Keratinocyte (primary cell): ENCODE measurements at regions not wholly inside any gene's neighbourhood (a gene's known extent, or its start where the extent isn't known, plus 50 kb on each side); places are given as distances from the start of the nearest gene placed in this dataset.

Source experiments
- DNase-seq: peaks from one replicate; pipeline ENCODE4 v3.0.0-alpha.2; 2011; ENCODE audit warnings: low read depth, missing footprints, low spot score
- FAIRE-seq: peaks from 2 replicates; lab custom pipeline; 2011; peaks lifted over from hg19 to GRCh38; lab: Jason Lieb, UNC
- H2AFZ ChIP-seq: 2 replicates; pipeline ENCODE4 v1.6.0; 2012; ENCODE audit warnings: low read length, control low read depth, inconsistent platforms; ENCODE audit not compliant: control insufficient read depth
- H3K27ac ChIP-seq: 2 replicates; pipeline ENCODE4 v1.5.1; 2011; ENCODE audit warnings: low read length; ENCODE audit not compliant: control insufficient read depth, insufficient read depth
- H3K27me3 ChIP-seq: 3 replicates; pipeline ENCODE4 v1.6.0; 2011; ENCODE audit warnings: low read length; ENCODE audit not compliant: control insufficient read depth, insufficient read depth; ENCODE audit errors: extremely low read depth
- H3K36me3 ChIP-seq, 2 experiments: 2 replicates in 1 of 2; 3 replicates in 1 of 2; pipeline ENCODE4 v1.5.1; 2011; ENCODE audit warnings: low read length in 2 of 2, mild to moderate bottlenecking in 1 of 2; ENCODE audit not compliant: control insufficient read depth in 2 of 2, insufficient read depth in 2 of 2; ENCODE audit errors: extremely low read depth in 1 of 2
- H3K4me1 ChIP-seq: 3 replicates; pipeline ENCODE4 v1.5.1; 2011; ENCODE audit warnings: low read length; ENCODE audit not compliant: control insufficient read depth, insufficient read depth; ENCODE audit errors: extremely low read depth
- H3K4me2 ChIP-seq: 3 replicates; pipeline ENCODE4 v1.6.0; 2011; ENCODE audit warnings: low read depth, low read length; ENCODE audit not compliant: control insufficient read depth, insufficient read depth; ENCODE audit errors: extremely low read depth
- H3K4me3 ChIP-seq, 3 experiments: fragments of 200-600 bp in 1 of 3; sonication (generic) in 1 of 3; 2 replicates in 2 of 3; 3 replicates in 1 of 3; pipeline ENCODE4 v1.5.1; 2011 to 2016; ENCODE audit warnings: low read length in 3 of 3, mild to moderate bottlenecking in 3 of 3, control low read depth in 2 of 3, inconsistent platforms in 1 of 3, low read depth in 1 of 3, mixed read lengths in 1 of 3, mixed run types in 1 of 3, moderate library complexity in 1 of 3; ENCODE audit not compliant: control insufficient read depth in 2 of 3, insufficient read depth in 2 of 3; ENCODE audit errors: extremely low read depth in 1 of 3
- H3K79me2 ChIP-seq: 2 replicates; pipeline ENCODE4 v1.6.0; 2012; ENCODE audit warnings: low read length; ENCODE audit not compliant: control insufficient read depth, insufficient read depth
- H3K9ac ChIP-seq: 3 replicates; pipeline ENCODE4 v1.6.0; 2011; ENCODE audit warnings: low read length; ENCODE audit not compliant: control insufficient read depth, insufficient read depth; ENCODE audit errors: extremely low read depth
- H3K9me1 ChIP-seq: 3 replicates; pipeline ENCODE4 v1.6.0; 2011; ENCODE audit warnings: low read length; ENCODE audit not compliant: control insufficient read depth, insufficient read depth; ENCODE audit errors: extremely low read depth
- H3K9me3 ChIP-seq: 2 replicates; pipeline ENCODE4 v1.5.1; 2012; ENCODE audit warnings: low read depth, low read length; ENCODE audit not compliant: control insufficient read depth
- H4K20me1 ChIP-seq: 3 replicates; pipeline ENCODE4 v1.6.0; 2011; ENCODE audit warnings: low read length; ENCODE audit not compliant: control insufficient read depth, insufficient read depth; ENCODE audit errors: extremely low read depth
- EZH2 ChIP-seq: IDR thresholded peaks from one replicate; pipeline ENCODE4 v1.6.1; 2012; ENCODE audit warnings: inconsistent platforms, mild to moderate bottlenecking, low read length, moderate library complexity
- dilution Hi-C: fragments of 300-500 bp; cut with MboI; formaldehyde crosslinking; loops from one replicate; pipeline ENCODE4 v1.7.0; 2020; ENCODE audit warnings: low sequenced_read_pairs; ENCODE audit not compliant: extremely low pct_ligation_motif_present
- TF ChIP-seq, protein P1 (sequence below), 3 experiments: IDR thresholded peaks in 1 of 3; conservative IDR thresholded peaks in 1 of 3; optimal IDR thresholded peaks in 1 of 3; 2 replicates in 2 of 3; 3 replicates in 1 of 3; pipeline versions ENCODE3 to v1.5.1; 2011; ENCODE audit warnings: low read length in 3 of 3, mild to moderate bottlenecking in 3 of 3, moderate library complexity in 2 of 3, control low read depth in 1 of 3, inconsistent platforms in 1 of 3; ENCODE audit not compliant: insufficient read depth in 2 of 3; ENCODE audit errors: extremely low read depth in 1 of 3

DNA sequence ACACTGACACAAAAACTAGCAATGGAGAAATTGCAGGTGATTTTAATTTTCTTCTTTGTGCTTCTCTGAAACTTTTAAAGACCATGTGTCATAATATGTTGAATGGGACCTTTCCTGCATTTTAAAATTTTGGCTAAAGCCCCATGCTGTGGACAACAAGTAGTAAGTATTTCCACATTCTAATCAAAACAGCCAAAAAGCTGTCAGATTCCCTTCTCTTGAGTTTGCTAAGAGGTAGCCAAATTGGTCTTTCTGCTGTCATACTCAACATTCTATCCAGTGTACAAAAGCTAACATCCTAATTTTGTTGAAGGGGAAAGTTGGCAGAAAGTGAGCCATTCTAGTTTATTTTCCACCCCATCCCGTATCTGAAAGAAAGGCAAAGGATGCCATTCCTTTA, 447.6 kb downstream of the TFEC start:
- Histone ChIP-seq H3K79me2 (no peaks in the 10 kb centered on the region), H3K9me1 (no peaks in the 10 kb centered on the region), H4K20me1 (no peaks in the 10 kb centered on the region), H3K27ac (no peak overlapping the region), H3K27me3 (no peaks in the 10 kb centered on the region), H3K9me3 (no peaks in the 10 kb centered on the region), H3K36me3 (no peaks in the 10 kb centered on the region), H3K4me2 (no peak overlapping the region), H3K9ac (no peak overlapping the region), H3K4me1 (peaks cover 11% of the 10 kb centered on the region), H2AFZ (no peak overlapping the region), H3K4me3 (no peak overlapping the region)
- TF ChIP-seq, protein P1, sequence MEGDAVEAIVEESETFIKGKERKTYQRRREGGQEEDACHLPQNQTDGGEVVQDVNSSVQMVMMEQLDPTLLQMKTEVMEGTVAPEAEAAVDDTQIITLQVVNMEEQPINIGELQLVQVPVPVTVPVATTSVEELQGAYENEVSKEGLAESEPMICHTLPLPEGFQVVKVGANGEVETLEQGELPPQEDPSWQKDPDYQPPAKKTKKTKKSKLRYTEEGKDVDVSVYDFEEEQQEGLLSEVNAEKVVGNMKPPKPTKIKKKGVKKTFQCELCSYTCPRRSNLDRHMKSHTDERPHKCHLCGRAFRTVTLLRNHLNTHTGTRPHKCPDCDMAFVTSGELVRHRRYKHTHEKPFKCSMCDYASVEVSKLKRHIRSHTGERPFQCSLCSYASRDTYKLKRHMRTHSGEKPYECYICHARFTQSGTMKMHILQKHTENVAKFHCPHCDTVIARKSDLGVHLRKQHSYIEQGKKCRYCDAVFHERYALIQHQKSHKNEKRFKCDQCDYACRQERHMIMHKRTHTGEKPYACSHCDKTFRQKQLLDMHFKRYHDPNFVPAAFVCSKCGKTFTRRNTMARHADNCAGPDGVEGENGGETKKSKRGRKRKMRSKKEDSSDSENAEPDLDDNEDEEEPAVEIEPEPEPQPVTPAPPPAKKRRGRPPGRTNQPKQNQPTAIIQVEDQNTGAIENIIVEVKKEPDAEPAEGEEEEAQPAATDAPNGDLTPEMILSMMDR (optimal IDR thresholded peaks at IDR 0.05 in 1 of 3, IDR thresholded peaks at IDR 0.05 in 1 of 3, conservative IDR thresholded peaks at IDR 0.05 in 1 of 3; ENCODE audit: extremely low read depth in 1 of 3, insufficient read depth in 2 of 3, low read length in 3 of 3), result no peak
- no peak for TF ChIP-seq EZH2
- no peak for FAIRE-seq
- DNase-seq, result no peak
- dilution Hi-C loops, result no loop called here

DNA sequence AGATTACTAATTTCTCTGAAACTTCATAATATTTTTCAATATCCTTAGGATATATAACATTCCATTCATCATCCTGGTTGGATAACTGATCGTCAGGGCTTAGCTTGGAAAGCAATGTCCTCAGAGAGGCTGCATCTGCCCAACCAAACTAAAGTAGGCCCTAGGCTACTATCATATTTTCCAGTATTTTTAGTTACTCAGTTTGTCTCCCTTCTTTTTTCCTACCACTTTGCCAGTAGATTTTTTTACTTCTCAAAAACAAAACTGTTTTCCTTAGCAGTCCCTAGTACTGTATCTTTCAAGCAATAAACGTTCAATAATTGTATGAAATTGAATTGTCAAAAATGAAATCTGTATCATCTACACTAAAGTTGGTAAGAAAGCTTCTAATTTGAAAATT, 452.0 kb downstream of the TFEC start:
- no peak for DNase-seq
- dilution Hi-C loops, result no loop called here

More for the DNA sequence above, 452.0 kb downstream of the TFEC start:
- Histone ChIP-seq H3K4me3 (no peak overlapping the region), H2AFZ (no peak overlapping the region), H3K79me2 (no peaks in the 10 kb centered on the region), H3K9me3 (no peaks in the 10 kb centered on the region), H3K9ac (no peak overlapping the region), H3K27ac (no peak overlapping the region), H3K9me1 (no peaks in the 10 kb centered on the region), H3K4me2 (no peak overlapping the region), H3K36me3 (no peaks in the 10 kb centered on the region), H3K4me1 (no peaks in the 10 kb centered on the region), H4K20me1 (no peaks in the 10 kb centered on the region), H3K27me3 (no peaks in the 10 kb centered on the region)
- FAIRE-seq, result no peak
- TF ChIP-seq, protein P1 (optimal IDR thresholded peaks at IDR 0.05 in 1 of 3, IDR thresholded peaks at IDR 0.05 in 1 of 3, conservative IDR thresholded peaks at IDR 0.05 in 1 of 3; ENCODE audit: extremely low read depth in 1 of 3, insufficient read depth in 2 of 3, low read length in 3 of 3), result no peak
- TF ChIP-seq EZH2, result no peak
